ENCODE measurements at regions not wholly inside any gene's neighbourhood (a gene's known extent, or its start where the extent isn't known, plus 50 kb on each side); places are given as distances from the start of the nearest gene placed in this dataset.

- Histone ChIP-seq H3K27ac (no peak overlapping the region), H3K4me3 (no peak overlapping the region), H3K9me3 (replicated peaks) (no peaks in the 10 kb centered on the region), H3K36me3 (no peaks in the 10 kb centered on the region), H3K4me1 (no peaks in the 10 kb centered on the region), H3K27me3 (no peaks in the 10 kb centered on the region; the same call in 1 of the 2 replicates)
- no peak for DNase-seq
These were observed 537.7 kb downstream of the LMO4 start for GRCh38 chr1:87866416-87866815.

GRCh38 chr1:87867626-87868025 is 538.9 kb downstream of the LMO4 start:
- DNase-seq = no peak
- Histone ChIP-seq H3K27ac (no peak overlapping the region), H3K9me3 (replicated peaks) (no peaks in the 10 kb centered on the region), H3K4me1 (no peaks in the 10 kb centered on the region), H3K36me3 (no peaks in the 10 kb centered on the region), H3K4me3 (no peak overlapping the region), H3K27me3 (no peaks in the 10 kb centered on the region; the same call in 1 of the 2 replicates)

GRCh38 chr1:87869567-87869966 is 540.9 kb downstream of the LMO4 start:
- no peaks in the 10 kb centered on the region for H3K9me3 ChIP-seq (replicated peaks)
- no peak overlapping the region for H3K4me3 ChIP-seq
- H3K27me3 ChIP-seq = no peaks in the 10 kb centered on the region; the same call in 1 of the 2 replicates
- H3K36me3 ChIP-seq = no peaks in the 10 kb centered on the region
- H3K27ac ChIP-seq = no peak overlapping the region
- no peak for DNase-seq
- H3K4me1 ChIP-seq = no peaks in the 10 kb centered on the region

- H3K4me3 ChIP-seq = no peak overlapping the region
- no peaks in the 10 kb centered on the region; the same call in 1 of the 2 replicates for H3K27me3 ChIP-seq
- no peak for DNase-seq
- no peak overlapping the region for H3K27ac ChIP-seq
- H3K36me3 ChIP-seq = no peaks in the 10 kb centered on the region
- no peaks in the 10 kb centered on the region for H3K9me3 ChIP-seq (replicated peaks)
- no peaks in the 10 kb centered on the region for H3K4me1 ChIP-seq
These were observed 543.5 kb downstream of the LMO4 start for GRCh38 chr1:87872189-87872588.

- H3K9me3 ChIP-seq (replicated peaks) = no peaks in the 10 kb centered on the region
- H3K27me3 ChIP-seq = no peaks in the 10 kb centered on the region; the same call in 1 of the 2 replicates
- no peaks in the 10 kb centered on the region for H3K36me3 ChIP-seq
- no peak for DNase-seq
- H3K27ac ChIP-seq = no peak overlapping the region
- no peaks in the 10 kb centered on the region for H3K4me1 ChIP-seq
- no peak overlapping the region for H3K4me3 ChIP-seq
These were observed 544.0 kb downstream of the LMO4 start for GRCh38 chr1:87872692-87873091.

GRCh38 chr1:87878873-87879272 is 550.2 kb downstream of the LMO4 start:
- Histone ChIP-seq H3K27ac (no peak overlapping the region), H3K4me3 (no peak overlapping the region), H3K4me1 (no peaks in the 10 kb centered on the region), H3K27me3 (no peaks in the 10 kb centered on the region), H3K9me3 (replicated peaks) (no peaks in the 10 kb centered on the region), H3K36me3 (no peaks in the 10 kb centered on the region)
- DNase-seq = no peak

- no peak overlapping the region for H3K4me3 ChIP-seq
- H3K4me1 ChIP-seq = no peaks in the 10 kb centered on the region
- H3K36me3 ChIP-seq = no peaks in the 10 kb centered on the region
- no peaks in the 10 kb centered on the region for H3K27me3 ChIP-seq
- no peaks in the 10 kb centered on the region for H3K9me3 ChIP-seq (replicated peaks)
- no peak overlapping the region for H3K27ac ChIP-seq
- DNase-seq = no peak
These were observed 551.5 kb downstream of the LMO4 start for GRCh38 chr1:87880098-87880760.

- Histone ChIP-seq H3K27ac (no peak overlapping the region), H3K36me3 (no peaks in the 10 kb centered on the region), H3K27me3 (no peaks in the 10 kb centered on the region), H3K9me3 (replicated peaks) (no peaks in the 10 kb centered on the region), H3K4me1 (no peaks in the 10 kb centered on the region), H3K4me3 (no peak overlapping the region)
- no peak for DNase-seq
These were observed 552.1 kb downstream of the LMO4 start for GRCh38 chr1:87880764-87881163.

- H3K27me3 ChIP-seq = no peaks in the 10 kb centered on the region
- DNase-seq = no peak
- no peak overlapping the region for H3K27ac ChIP-seq
- H3K36me3 ChIP-seq = no peaks in the 10 kb centered on the region
- H3K4me3 ChIP-seq = no peak overlapping the region
- no peaks in the 10 kb centered on the region for H3K4me1 ChIP-seq
- no peaks in the 10 kb centered on the region for H3K9me3 ChIP-seq (replicated peaks)
These were observed 555.2 kb downstream of the LMO4 start for GRCh38 chr1:87883906-87884305.

- Histone ChIP-seq H3K27me3 (no peaks in the 10 kb centered on the region), H3K4me3 (no peak overlapping the region), H3K36me3 (no peaks in the 10 kb centered on the region), H3K9me3 (replicated peaks) (no peaks in the 10 kb centered on the region), H3K27ac (no peak overlapping the region), H3K4me1 (no peaks in the 10 kb centered on the region)
- no peak for DNase-seq
These were observed 555.9 kb downstream of the LMO4 start for GRCh38 chr1:87884581-87884980.

- no peak overlapping the region for H3K27ac ChIP-seq
- H3K4me3 ChIP-seq = no peak overlapping the region
- H3K27me3 ChIP-seq = no peaks in the 10 kb centered on the region
- H3K4me1 ChIP-seq = no peaks in the 10 kb centered on the region
- no peak for DNase-seq
- no peaks in the 10 kb centered on the region for H3K36me3 ChIP-seq
- no peaks in the 10 kb centered on the region for H3K9me3 ChIP-seq (replicated peaks)
These were observed 556.8 kb downstream of the LMO4 start for GRCh38 chr1:87885278-87886025.

- Histone ChIP-seq H3K27ac (no peak overlapping the region), H3K27me3 (no peaks in the 10 kb centered on the region), H3K4me3 (no peak overlapping the region)
These were observed 558.4 kb downstream of the LMO4 start for GRCh38 chr1:87887100-87887499.

GRCh38 chr1:87888446-87888845 is 559.8 kb downstream of the LMO4 start:
- Histone ChIP-seq H3K27ac (no peak overlapping the region), H3K27me3 (no peaks in the 10 kb centered on the region; the same call in 1 of the 2 replicates), H3K9me3 (replicated peaks) (no peaks in the 10 kb centered on the region), H3K4me3 (no peak overlapping the region), H3K36me3 (no peaks in the 10 kb centered on the region), H3K4me1 (no peaks in the 10 kb centered on the region)
- DNase-seq = no peak

More at GRCh38 chr1:87887100-87887499, 558.4 kb downstream of the LMO4 start:
- DNase-seq = no peak
- Histone ChIP-seq H3K36me3 (no peaks in the 10 kb centered on the region), H3K9me3 (replicated peaks) (no peaks in the 10 kb centered on the region), H3K4me1 (no peaks in the 10 kb centered on the region)

- DNase-seq = no peak
- no peaks in the 10 kb centered on the region for H3K36me3 ChIP-seq
- no peak overlapping the region for H3K27ac ChIP-seq
- no peak overlapping the region for H3K4me3 ChIP-seq
- H3K27me3 ChIP-seq = no peaks in the 10 kb centered on the region; the same call in 1 of the 2 replicates
- H3K4me1 ChIP-seq = no peaks in the 10 kb centered on the region
- no peaks in the 10 kb centered on the region for H3K9me3 ChIP-seq (replicated peaks)
These were observed 565.4 kb downstream of the LMO4 start for GRCh38 chr1:87894062-87894461.

- peak in 1 of 2 experiments; percentile 37 for DNase-seq
- no peak overlapping the region for H3K4me3 ChIP-seq
- H3K27me3 ChIP-seq = no peaks in the 10 kb centered on the region; the same call in 1 of the 2 replicates
These were observed 568.8 kb downstream of the LMO4 start for GRCh38 chr1:87897481-87897880.

More at GRCh38 chr1:87897481-87897880, 568.8 kb downstream of the LMO4 start:
- Histone ChIP-seq H3K36me3 (no peaks in the 10 kb centered on the region), H3K27ac (no peak overlapping the region), H3K9me3 (replicated peaks) (no peaks in the 10 kb centered on the region), H3K4me1 (no peaks in the 10 kb centered on the region)

Data from SJCRH30 (cell line).